Stimulated activated CD8-positive, alpha-beta memory T cell treated with anti-CD3 and anti-CD28 coated beads, Interleukin-4, amount 100 ng/mL, for 1 hour (primary cell): ENCODE measurements at regions not wholly inside any gene's neighbourhood (a gene's known extent, or its start where the extent isn't known, plus 50 kb on each side); places are given as distances from the start of the nearest gene placed in this dataset.

Experiments
- DNase-seq, 2 donors: peaks; one replicate each; pipeline ENCODE4 v3.0.0-alpha.2; 2020; ENCODE audit warnings: low read depth in 2 of 2, low spot score in 1 of 2

GRCh38 chr18:73741946-73742345 is 405.7 kb downstream of the FBXO15 start:
- DNase-seq: no peak

- DNase-seq: no peak
These were observed 408.5 kb downstream of the FBXO15 start for GRCh38 chr18:73739098-73739497.

GRCh38 chr18:73737990-73738389 is 409.6 kb downstream of the FBXO15 start:
- DNase-seq: no peak

GRCh38 chr18:73735836-73736235 is 411.8 kb downstream of the FBXO15 start:
- no peak for DNase-seq

- no peak for DNase-seq
These were observed 413.8 kb downstream of the FBXO15 start for GRCh38 chr18:73733806-73734314.

- DNase-seq: no peak
These were observed 414.3 kb downstream of the FBXO15 start for GRCh38 chr18:73733376-73733775.

- no peak for DNase-seq
These were observed 419.0 kb downstream of the FBXO15 start for GRCh38 chr18:73728657-73729056.

GRCh38 chr18:73724958-73725357 is 422.7 kb downstream of the FBXO15 start:
- no peak for DNase-seq

GRCh38 chr18:73719611-73720010 is 428.0 kb downstream of the FBXO15 start:
- no peak for DNase-seq

GRCh38 chr18:73717570-73717969 is 430.1 kb downstream of the FBXO15 start:
- DNase-seq: no peak

- no peak for DNase-seq
These were observed 432.4 kb downstream of the FBXO15 start for GRCh38 chr18:73715210-73715670.

- no peak for DNase-seq
These were observed 433.2 kb downstream of the FBXO15 start for GRCh38 chr18:73714466-73714865.

GRCh38 chr18:73711256-73711655 is 436.4 kb downstream of the FBXO15 start:
- no peak for DNase-seq

- DNase-seq: no peak
These were observed 439.0 kb downstream of the FBXO15 start for GRCh38 chr18:73708591-73708990.

- no peak for DNase-seq
These were observed 440.6 kb downstream of the FBXO15 start for GRCh38 chr18:73707035-73707434.

- no peak for DNase-seq
These were observed 450.3 kb downstream of the FBXO15 start for GRCh38 chr18:73697353-73697752.

GRCh38 chr18:73696698-73697097 is 450.9 kb downstream of the FBXO15 start:
- DNase-seq: no peak

- no peak for DNase-seq
These were observed 451.5 kb downstream of the FBXO15 start for GRCh38 chr18:73696171-73696570.

- DNase-seq: no peak
These were observed 454.5 kb downstream of the FBXO15 start for GRCh38 chr18:73693091-73693490.

- no peak for DNase-seq
These were observed 456.0 kb downstream of the FBXO15 start for GRCh38 chr18:73691624-73692023.

GRCh38 chr18:73691118-73691517 is 456.5 kb downstream of the FBXO15 start:
- DNase-seq: no peak

- DNase-seq: no peak
These were observed 457.4 kb downstream of the FBXO15 start for GRCh38 chr18:73690222-73690621.

GRCh38 chr18:73688851-73689711 is 458.6 kb downstream of the FBXO15 start:
- no peak for DNase-seq
